HepG2 (cell line): ENCODE measurements at regions not wholly inside any gene's neighbourhood (a gene's known extent, or its start where the extent isn't known, plus 50 kb on each side); places are given as distances from the start of the nearest gene placed in this dataset.

Experiments used
- ATAC-seq: fragments of 200-7000 bp; cut with Tn5 transposase; 3 replicates; pipeline ENCODE4 v1.9.1; 2020; ENCODE audit warnings: mild to moderate bottlenecking, moderate library complexity
- BruUV-seq: library from RNA; stranded (reverse); fragments of 400-500 nt; replicated peaks from 2 replicates; lab custom pipeline; 2021; lab: Mats Ljungman, UMichigan
- CTCF ChIA-PET: fragments of 300-600 bp; formaldehyde crosslinking; extraction: SDS; loops from one replicate; lab custom pipeline; 2021; ENCODE audit warnings: low total read pairs, inconsistent platforms, low intra/inter-chr PET ratio; lab: Yijun Ruan, JAX
- POLR2A ChIA-PET: fragments of 350-600 bp; sonication (Branson Sonifier 250); formaldehyde crosslinking; loops from one replicate; lab custom pipeline; 2020; ENCODE audit warnings: antibody characterized with exemption, inconsistent platforms; lab: Yijun Ruan, JAX
- DNase-seq: peaks from one replicate; pipeline ENCODE4 v3.0.0-alpha.2; 2015; ENCODE audit warnings: low spot score
- FAIRE-seq: peaks from 3 replicates; lab custom pipeline; 2011; peaks lifted over from hg19 to GRCh38; lab: Jason Lieb, UNC
- H2AFZ ChIP-seq: one replicate; pipeline ENCODE4 v1.6.1; 2011; ENCODE audit warnings: low read length, inconsistent platforms
- H3K27ac ChIP-seq: fragments of 300-600 bp; 3 replicates; pipeline ENCODE4 v1.8.0; 2011; ENCODE audit warnings: mixed run types, mild to moderate bottlenecking, mixed read lengths, low read length, inconsistent platforms; ENCODE audit not compliant: insufficient read depth; ENCODE audit errors: extremely low read length
- H3K27me3 ChIP-seq, 2 experiments: fragments of 200-600 bp in 1 of 2; 2 replicates in 1 of 2; 3 replicates in 1 of 2; pipeline versions ENCODE4 v1.6.0 to v1.8.0; 2011; ENCODE audit warnings: low read length in 2 of 2, mild to moderate bottlenecking in 2 of 2, moderate library complexity in 2 of 2, inconsistent platforms in 1 of 2; ENCODE audit not compliant: insufficient read depth in 2 of 2, control insufficient read depth in 1 of 2
- H3K36me3 ChIP-seq, 2 experiments: fragments of 200-600 bp in 1 of 2; replicated peaks in 1 of 2; 2 replicates in 1 of 2; 3 replicates in 1 of 2; pipeline versions ENCODE4 v1.5.1 to v1.8.0; 2011; ENCODE audit warnings: low read length in 2 of 2, inconsistent platforms in 1 of 2; ENCODE audit not compliant: insufficient read depth in 2 of 2, control insufficient read depth in 1 of 2
- H3K4me1 ChIP-seq: 2 replicates; pipeline ENCODE4 v1.5.1; 2012; ENCODE audit warnings: low read length, inconsistent platforms; ENCODE audit not compliant: insufficient read depth
- H3K4me2 ChIP-seq: 2 replicates; pipeline ENCODE4 v1.6.0; 2011; ENCODE audit warnings: low read depth, low read length, inconsistent platforms
- H3K4me3 ChIP-seq, 3 experiments: fragments of 200-600 bp in 1 of 3; sonication (generic), shearing (Covaris generic) in 1 of 3; replicated peaks in 1 of 3; 2 replicates each; pipeline ENCODE4 v1.5.1; 2011 to 2016; ENCODE audit warnings: low read length in 3 of 3, inconsistent platforms in 2 of 3, low read depth in 2 of 3, mild to moderate bottlenecking in 2 of 3, control low read depth in 1 of 3, mixed read lengths in 1 of 3; ENCODE audit not compliant: insufficient read depth in 1 of 3
- H3K79me2 ChIP-seq: one replicate; pipeline ENCODE4 v1.6.1; 2011; ENCODE audit warnings: low read length, inconsistent platforms; ENCODE audit not compliant: insufficient read depth
- H3K9ac ChIP-seq: 2 replicates; pipeline ENCODE4 v1.6.0; 2011; ENCODE audit warnings: mild to moderate bottlenecking, low read depth, low read length, inconsistent platforms; ENCODE audit not compliant: insufficient read depth
- H3K9me3 ChIP-seq: 2 replicates; pipeline ENCODE4 v1.5.1; 2012; ENCODE audit warnings: mild to moderate bottlenecking, low read length
- H4K20me1 ChIP-seq: 2 replicates; pipeline ENCODE4 v1.6.0; 2011; ENCODE audit warnings: inconsistent platforms, mild to moderate bottlenecking, low read length, moderate library complexity; ENCODE audit not compliant: insufficient read depth
- BCL6 ChIP-seq: IDR thresholded peaks from 2 replicates; pipeline ENCODE4 v1.6.1; 2016; ENCODE audit warnings: missing genetic modification reagents, missing compliant biosample characterization
- IKZF4 ChIP-seq: sonication (generic); formaldehyde crosslinking; IDR thresholded peaks from 2 replicates; pipeline ENCODE4 v1.5.1; 2020; ENCODE audit warnings: borderline replicate concordance, mild to moderate bottlenecking, low read depth, missing genetic modification reagents; ENCODE audit errors: not compliant biosample characterization
- JUNB ChIP-seq: sonication (generic); formaldehyde crosslinking; IDR thresholded peaks from 2 replicates; pipeline ENCODE4 v1.8.0; 2022; ENCODE audit warnings: missing genetic modification reagents, mild to moderate bottlenecking, borderline replicate concordance
- KDM2A ChIP-seq: sonication (generic); formaldehyde crosslinking; IDR thresholded peaks from 2 replicates; pipeline ENCODE4 v1.4.0; 2020; ENCODE audit warnings: low read depth, missing genetic modification reagents, borderline replicate concordance
- SPEN ChIP-seq: sonication (generic); formaldehyde crosslinking; IDR thresholded peaks from 2 replicates; pipeline ENCODE4 v1.5.1; 2020; ENCODE audit warnings: low read depth, mild to moderate bottlenecking, missing genetic modification reagents
- ZFYVE20 ChIP-seq: sonication (generic); formaldehyde crosslinking; IDR thresholded peaks from 2 replicates; pipeline ENCODE4 v1.8.0; 2023; ENCODE audit warnings: low read depth, mild to moderate bottlenecking, moderate library complexity, missing genetic modification reagents, borderline replicate concordance
- ZNF382 ChIP-seq: sonication (generic); formaldehyde crosslinking; IDR thresholded peaks from 2 replicates; pipeline ENCODE4 v1.5.0; 2020; ENCODE audit warnings: missing genetic modification reagents, mild to moderate bottlenecking, borderline replicate concordance
- ZNF460 ChIP-seq: sonication (generic); formaldehyde crosslinking; IDR thresholded peaks from 2 replicates; pipeline ENCODE4 v1.5.1; 2020; ENCODE audit warnings: missing genetic modification reagents, mild to moderate bottlenecking, borderline replicate concordance
- ZNF567 ChIP-seq: sonication (generic); formaldehyde crosslinking; IDR thresholded peaks from 2 replicates; pipeline ENCODE4 v1.8.1; 2023; ENCODE audit warnings: mild to moderate bottlenecking, missing genetic modification reagents, borderline replicate concordance
- ZNF614 ChIP-seq: IDR thresholded peaks from 2 replicates; pipeline ENCODE4 v1.6.1; 2018; ENCODE audit warnings: missing biosample characterization, missing genetic modification reagents, inconsistent platforms, borderline replicate concordance
- ZNF674 ChIP-seq: sonication (generic); formaldehyde crosslinking; IDR thresholded peaks from 2 replicates; pipeline ENCODE4 v1.5.0; 2020; ENCODE audit warnings: low read depth, mild to moderate bottlenecking, missing genetic modification reagents
- ZNF777 ChIP-seq: sonication (generic); formaldehyde crosslinking; IDR thresholded peaks from 2 replicates; pipeline ENCODE4 v1.4.0; 2020; ENCODE audit warnings: missing genetic modification reagents
- WGBS: methylation state at CpG from one replicate; pipeline ENCODE4 v1.1.6; 2017; ENCODE audit warnings: low lambda C conversion rate; 5-methylcytosine and 5-hydroxymethylcytosine counted together
- in situ Hi-C: cut with HindIII; loops from 2 replicates; pipeline ENCODE4 v1.10.0; 2017; ENCODE audit warnings: low pct_unique_long_range_greater_than_20kb; ENCODE audit not compliant: extremely low pct_ligation_motif_present
- intact Hi-C: fragments of 100-400 bp; cut with micrococcal nuclease; formaldehyde crosslinking; loops from one replicate; pipeline ENCODE4 v1.10.0; 2022; ENCODE audit not compliant: unreplicated experiment
- TF ChIP-seq, protein P1 (sequence below): sonication (generic); formaldehyde crosslinking; IDR thresholded peaks from 2 replicates; pipeline ENCODE4 v1.5.0; 2020; ENCODE audit warnings: missing genetic modification reagents
- TF ChIP-seq, protein P2 (sequence below): IDR thresholded peaks from 2 replicates; pipeline ENCODE4 v1.6.1; 2016; ENCODE audit warnings: low read depth
- TF ChIP-seq, protein P3 (sequence below): sonication (generic); formaldehyde crosslinking; IDR thresholded peaks from 2 replicates; pipeline ENCODE4 v1.4.0; 2020; ENCODE audit warnings: mild to moderate bottlenecking, missing genetic modification reagents
- TF ChIP-seq, protein P4 (sequence below): sonication (generic); formaldehyde crosslinking; IDR thresholded peaks from 2 replicates; pipeline ENCODE4 v1.4.0; 2020; ENCODE audit warnings: missing genetic modification reagents
- TF ChIP-seq, protein P5 (sequence below): sonication (generic); formaldehyde crosslinking; IDR thresholded peaks from 2 replicates; pipeline ENCODE4 v1.4.0; 2020; ENCODE audit warnings: mild to moderate bottlenecking, missing genetic modification reagents

DNA sequence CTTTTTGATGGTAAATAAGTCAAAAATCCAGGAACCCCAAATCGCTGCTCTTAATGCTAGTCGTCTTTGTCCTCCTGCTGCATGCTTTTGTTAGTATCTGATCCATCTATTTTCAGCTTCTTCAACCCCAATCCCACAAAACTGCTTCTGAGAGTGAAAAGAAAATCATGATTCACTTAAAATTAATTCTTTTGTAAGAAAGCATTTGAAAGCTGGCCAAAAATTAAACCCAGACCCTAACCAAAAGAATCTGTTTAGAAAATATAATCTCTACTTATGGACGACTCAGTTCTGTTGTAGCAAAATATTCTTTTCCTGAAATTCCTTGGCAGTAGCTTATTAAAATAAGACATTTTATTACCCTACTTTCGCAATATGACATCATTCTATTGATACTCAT lies 443.6 kb upstream of the SYT1 start (continued):
- TF ChIP-seq ZFYVE20 (CRISPR knock-in tag), result no peak
- TF ChIP-seq ZNF674, result no peak
- no peak for TF ChIP-seq ZNF567 (CRISPR knock-in tag)
- TF ChIP-seq IKZF4 (CRISPR knock-in tag), result no peak

DNA sequence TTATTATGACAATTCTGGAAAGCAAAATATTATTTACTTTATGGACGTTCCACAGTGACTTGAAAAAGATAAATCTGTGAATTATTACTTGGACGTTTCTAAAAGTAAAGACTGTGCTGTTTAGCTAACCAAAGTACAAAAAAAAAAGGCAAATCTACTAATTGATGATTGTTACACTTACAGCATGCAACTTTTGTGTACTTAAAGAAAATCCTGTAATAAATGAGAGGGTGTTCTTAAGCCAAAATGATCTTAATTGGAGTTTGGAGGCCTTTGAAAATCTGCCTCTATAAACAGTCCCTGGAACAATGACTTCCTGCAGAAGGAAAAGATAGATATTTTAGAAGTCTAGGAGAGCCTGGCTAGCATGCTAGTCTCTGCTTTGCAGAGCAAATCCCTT lies 434.0 kb upstream of the SYT1 start:
- 0% methylated on average over 2 of the region's 2 CpGs for WGBS
- Histone ChIP-seq H3K4me1 (no peaks in the 10 kb centered on the region), H3K79me2 (no peaks in the 10 kb centered on the region), H3K36me3 (no peaks in the 10 kb centered on the region), H2AFZ (no peak overlapping the region), H3K9ac (no peak overlapping the region), H3K9me3 (no peaks in the 10 kb centered on the region), H4K20me1 (no peaks in the 10 kb centered on the region), H3K27ac (no peak overlapping the region), H3K4me3 (no peak overlapping the region), H3K27me3 (no peaks in the 10 kb centered on the region), H3K4me2 (no peak overlapping the region)
- in situ Hi-C loops (no loop called here), intact Hi-C loops (no loop called here)
- FAIRE-seq, result no peak
- CTCF ChIA-PET, result no interaction called here
- POLR2A ChIA-PET, result no interaction called here
- BruUV-seq, result no TSS peak
- ATAC-seq, result no peak
- no peak for DNase-seq
- TF ChIP-seq, protein P1, sequence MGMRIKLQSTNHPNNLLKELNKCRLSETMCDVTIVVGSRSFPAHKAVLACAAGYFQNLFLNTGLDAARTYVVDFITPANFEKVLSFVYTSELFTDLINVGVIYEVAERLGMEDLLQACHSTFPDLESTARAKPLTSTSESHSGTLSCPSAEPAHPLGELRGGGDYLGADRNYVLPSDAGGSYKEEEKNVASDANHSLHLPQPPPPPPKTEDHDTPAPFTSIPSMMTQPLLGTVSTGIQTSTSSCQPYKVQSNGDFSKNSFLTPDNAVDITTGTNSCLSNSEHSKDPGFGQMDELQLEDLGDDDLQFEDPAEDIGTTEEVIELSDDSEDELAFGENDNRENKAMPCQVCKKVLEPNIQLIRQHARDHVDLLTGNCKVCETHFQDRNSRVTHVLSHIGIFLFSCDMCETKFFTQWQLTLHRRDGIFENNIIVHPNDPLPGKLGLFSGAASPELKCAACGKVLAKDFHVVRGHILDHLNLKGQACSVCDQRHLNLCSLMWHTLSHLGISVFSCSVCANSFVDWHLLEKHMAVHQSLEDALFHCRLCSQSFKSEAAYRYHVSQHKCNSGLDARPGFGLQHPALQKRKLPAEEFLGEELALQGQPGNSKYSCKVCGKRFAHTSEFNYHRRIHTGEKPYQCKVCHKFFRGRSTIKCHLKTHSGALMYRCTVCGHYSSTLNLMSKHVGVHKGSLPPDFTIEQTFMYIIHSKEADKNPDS (CRISPR knock-in tag), result no peak
- no peak for TF ChIP-seq ZNF460
- no peak for TF ChIP-seq BCL6
- no peak for TF ChIP-seq JUNB
- no peak for TF ChIP-seq ZNF777
- TF ChIP-seq, protein P2, sequence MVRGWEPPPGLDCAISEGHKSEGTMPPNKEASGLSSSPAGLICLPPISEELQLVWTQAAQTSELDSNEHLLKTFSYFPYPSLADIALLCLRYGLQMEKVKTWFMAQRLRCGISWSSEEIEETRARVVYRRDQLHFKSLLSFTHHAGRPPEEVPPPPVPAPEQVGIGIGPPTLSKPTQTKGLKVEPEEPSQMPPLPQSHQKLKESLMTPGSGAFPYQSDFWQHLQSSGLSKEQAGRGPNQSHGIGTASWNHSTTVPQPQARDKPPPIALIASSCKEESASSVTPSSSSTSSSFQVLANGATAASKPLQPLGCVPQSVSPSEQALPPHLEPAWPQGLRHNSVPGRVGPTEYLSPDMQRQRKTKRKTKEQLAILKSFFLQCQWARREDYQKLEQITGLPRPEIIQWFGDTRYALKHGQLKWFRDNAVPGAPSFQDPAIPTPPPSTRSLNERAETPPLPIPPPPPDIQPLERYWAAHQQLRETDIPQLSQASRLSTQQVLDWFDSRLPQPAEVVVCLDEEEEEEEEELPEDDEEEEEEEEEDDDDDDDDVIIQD (CRISPR knock-in tag), result no peak
- TF ChIP-seq, protein P3, sequence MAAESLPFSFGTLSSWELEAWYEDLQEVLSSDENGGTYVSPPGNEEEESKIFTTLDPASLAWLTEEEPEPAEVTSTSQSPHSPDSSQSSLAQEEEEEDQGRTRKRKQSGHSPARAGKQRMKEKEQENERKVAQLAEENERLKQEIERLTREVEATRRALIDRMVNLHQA, result no peak
- TF ChIP-seq ZNF382 (CRISPR knock-in tag), result no peak
- TF ChIP-seq SPEN (CRISPR knock-in tag), result no peak
- no peak for TF ChIP-seq ZNF614 (CRISPR knock-in tag)
- no peak for TF ChIP-seq KDM2A (CRISPR knock-in tag)
- TF ChIP-seq, protein P4, sequence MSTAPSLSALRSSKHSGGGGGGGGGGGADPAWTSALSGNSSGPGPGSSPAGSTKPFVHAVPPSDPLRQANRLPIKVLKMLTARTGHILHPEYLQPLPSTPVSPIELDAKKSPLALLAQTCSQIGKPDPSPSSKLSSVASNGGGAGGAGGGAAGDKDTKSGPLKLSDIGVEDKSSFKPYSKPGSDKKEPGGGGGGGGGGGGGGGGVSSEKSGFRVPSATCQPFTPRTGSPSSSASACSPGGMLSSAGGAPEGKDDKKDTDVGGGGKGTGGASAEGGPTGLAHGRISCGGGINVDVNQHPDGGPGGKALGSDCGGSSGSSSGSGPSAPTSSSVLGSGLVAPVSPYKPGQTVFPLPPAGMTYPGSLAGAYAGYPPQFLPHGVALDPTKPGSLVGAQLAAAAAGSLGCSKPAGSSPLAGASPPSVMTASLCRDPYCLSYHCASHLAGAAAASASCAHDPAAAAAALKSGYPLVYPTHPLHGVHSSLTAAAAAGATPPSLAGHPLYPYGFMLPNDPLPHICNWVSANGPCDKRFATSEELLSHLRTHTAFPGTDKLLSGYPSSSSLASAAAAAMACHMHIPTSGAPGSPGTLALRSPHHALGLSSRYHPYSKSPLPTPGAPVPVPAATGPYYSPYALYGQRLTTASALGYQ, result no peak
- TF ChIP-seq, protein P5, sequence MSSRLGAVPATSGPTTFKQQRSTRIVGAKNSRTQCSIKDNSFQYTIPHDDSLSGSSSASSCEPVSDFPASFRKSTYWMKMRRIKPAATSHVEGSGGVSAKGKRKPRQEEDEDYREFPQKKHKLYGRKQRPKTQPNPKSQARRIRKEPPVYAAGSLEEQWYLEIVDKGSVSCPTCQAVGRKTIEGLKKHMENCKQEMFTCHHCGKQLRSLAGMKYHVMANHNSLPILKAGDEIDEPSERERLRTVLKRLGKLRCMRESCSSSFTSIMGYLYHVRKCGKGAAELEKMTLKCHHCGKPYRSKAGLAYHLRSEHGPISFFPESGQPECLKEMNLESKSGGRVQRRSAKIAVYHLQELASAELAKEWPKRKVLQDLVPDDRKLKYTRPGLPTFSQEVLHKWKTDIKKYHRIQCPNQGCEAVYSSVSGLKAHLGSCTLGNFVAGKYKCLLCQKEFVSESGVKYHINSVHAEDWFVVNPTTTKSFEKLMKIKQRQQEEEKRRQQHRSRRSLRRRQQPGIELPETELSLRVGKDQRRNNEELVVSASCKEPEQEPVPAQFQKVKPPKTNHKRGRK, result no peak
